Panc1 (cell line): ENCODE measurements at regions not wholly inside any gene's neighbourhood (a gene's known extent, or its start where the extent isn't known, plus 50 kb on each side); places are given as distances from the start of the nearest gene placed in this dataset.

ENCODE experiments used
- CTCF ChIP-seq: fragments of 450-650 bp; IDR thresholded peaks from 2 replicates; pipeline ENCODE4 v1.5.1; 2017; ENCODE audit warnings: mild to moderate bottlenecking
- SIN3A ChIP-seq: IDR thresholded peaks from 2 replicates; pipeline ENCODE4 v1.6.1; 2012; ENCODE audit warnings: low read depth, mild to moderate bottlenecking, low read length, moderate library complexity, borderline replicate concordance; ENCODE audit not compliant: insufficient read depth

GRCh38 chr18:65601775-65602174, 149.0 kb upstream of the CDH7 start:
- TF ChIP-seq CTCF, result no peak
- no peak for TF ChIP-seq SIN3A
